GM12873 (cell line): ENCODE measurements at regions not wholly inside any gene's neighbourhood (a gene's known extent, or its start where the extent isn't known, plus 50 kb on each side); places are given as distances from the start of the nearest gene placed in this dataset.

Source experiments
- CTCF ChIP-seq: IDR thresholded peaks from 2 replicates; pipeline ENCODE4 v1.5.1; 2012; ENCODE audit warnings: low read depth, mild to moderate bottlenecking, moderate library complexity, low read length, control low read depth; ENCODE audit not compliant: insufficient read depth; ENCODE audit errors: missing control alignments

DNA sequence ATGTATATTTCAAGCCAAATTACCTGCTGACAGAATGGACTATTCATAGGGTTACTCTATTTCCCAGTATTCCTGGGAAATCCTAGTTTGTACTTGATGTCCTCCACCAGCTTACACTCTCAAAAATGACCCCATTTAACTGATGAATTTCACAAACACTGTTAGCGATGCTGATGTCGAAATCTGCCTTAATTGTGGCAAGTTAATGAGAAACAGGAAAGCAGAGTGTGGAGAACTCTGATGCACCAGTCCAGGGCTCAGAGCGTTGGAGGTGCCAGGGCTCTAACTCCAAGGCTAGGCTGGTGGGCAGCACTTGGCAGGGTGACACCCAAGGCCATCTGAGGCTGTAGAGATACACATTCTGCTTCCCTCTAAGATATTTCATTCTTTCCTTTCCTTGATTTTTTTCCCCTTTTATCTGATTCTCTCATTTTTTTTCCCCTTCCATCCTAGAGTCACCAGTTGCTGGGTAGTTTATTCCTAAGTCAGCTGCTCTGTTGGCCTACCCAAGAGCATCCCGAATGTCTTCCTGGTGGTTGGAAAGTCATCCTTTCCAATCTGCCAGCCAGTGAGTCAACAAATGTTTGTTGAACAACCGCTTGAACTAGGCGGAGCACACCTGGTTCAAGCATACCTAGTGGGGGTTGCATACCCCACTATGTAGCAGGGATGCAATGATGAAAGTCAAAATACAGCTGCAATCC, 525.0 kb upstream of the NRP1 start:
- TF ChIP-seq CTCF = no peak

DNA sequence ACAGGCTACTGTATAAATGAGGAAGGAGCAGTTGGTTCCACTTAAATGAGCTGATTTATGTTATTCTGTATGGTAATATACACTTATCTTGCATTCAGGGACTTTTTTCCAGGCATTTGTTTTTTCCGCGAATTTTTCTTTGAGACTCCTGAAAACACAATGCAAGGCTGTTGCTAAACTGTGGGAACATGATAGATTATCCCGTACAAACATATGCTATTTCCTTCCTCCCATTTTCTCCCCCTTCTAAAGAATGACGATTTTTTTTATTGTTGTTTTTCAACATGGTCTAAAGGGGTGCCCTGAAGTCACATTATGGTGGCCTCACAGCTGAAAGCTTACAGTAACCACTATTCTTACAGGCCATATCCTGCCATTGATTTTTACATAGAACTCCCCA, 523.9 kb upstream of the NRP1 start:
- no peak for TF ChIP-seq CTCF

DNA sequence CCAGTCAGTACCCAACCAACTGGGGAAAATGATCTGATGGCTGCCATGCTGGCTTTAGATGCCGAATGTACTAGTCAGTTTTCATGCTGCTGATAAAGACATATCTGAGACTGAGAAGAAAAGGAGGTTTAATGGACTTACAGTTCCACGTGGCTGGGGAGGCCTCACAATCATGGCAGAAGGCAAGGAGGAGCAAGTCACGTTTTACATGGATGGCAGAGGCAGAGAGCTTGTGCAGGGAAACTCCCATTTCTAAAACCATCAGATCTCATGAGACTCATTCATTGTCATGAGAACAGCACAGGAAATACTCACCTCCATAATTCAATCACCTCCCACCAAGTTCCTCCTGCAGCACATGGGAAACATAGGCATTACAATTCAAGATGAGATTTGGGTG, 508.9 kb upstream of the NRP1 start:
- no peak for TF ChIP-seq CTCF

GRCh38 chr10:33841678-33842077, 507.2 kb upstream of the NRP1 start:
- no peak for TF ChIP-seq CTCF

- no peak for TF ChIP-seq CTCF
Measured at GRCh38 chr10:33838731-33839130, 504.3 kb upstream of the NRP1 start.

- no peak for TF ChIP-seq CTCF
Measured at GRCh38 chr10:33837736-33838135, 503.3 kb upstream of the NRP1 start.

GRCh38 chr10:33835556-33835955, 501.1 kb upstream of the NRP1 start:
- TF ChIP-seq CTCF = no peak
